ACHN (cell line): ENCODE measurements at regions not wholly inside any gene's neighbourhood (a gene's known extent, or its start where the extent isn't known, plus 50 kb on each side); places are given as distances from the start of the nearest gene placed in this dataset.

ENCODE experiments used
- DNase-seq: peaks from one replicate; pipeline ENCODE4 v3.0.0-alpha.2; 2015
- in situ Hi-C: cut with HindIII; loops from 2 replicates; pipeline ENCODE4 v1.10.0; 2017; ENCODE audit warnings: low sequenced_read_pairs, low pct_ligation_motif_present, low pct_unique_long_range_greater_than_20kb

DNA sequence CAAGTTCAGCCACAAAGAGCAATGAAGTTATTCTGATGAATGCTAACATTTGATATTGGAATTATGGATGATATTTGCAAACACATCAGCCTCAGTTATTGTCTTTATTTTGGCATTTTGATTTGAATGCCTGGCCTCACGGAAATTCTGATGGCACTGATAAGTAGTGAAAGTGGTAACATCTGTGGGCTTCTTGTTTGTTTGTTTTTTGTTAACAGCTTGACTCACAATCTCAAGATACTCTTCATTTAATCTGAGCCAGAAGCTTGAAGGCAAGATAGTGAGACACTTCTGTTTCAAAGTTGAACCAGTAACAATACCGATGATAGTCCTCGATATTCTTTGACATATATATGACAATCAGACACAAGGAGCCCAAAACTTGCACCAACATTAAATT lies 182.9 kb upstream of the NFIA start:
- in situ Hi-C loops = no loop called here

GRCh38 chr1:60898987-60899386 lies 183.4 kb upstream of the NFIA start:
- no peak for DNase-seq
- in situ Hi-C loops = no loop called here

More for the DNA sequence above, 182.9 kb upstream of the NFIA start:
- no peak for DNase-seq

DNA sequence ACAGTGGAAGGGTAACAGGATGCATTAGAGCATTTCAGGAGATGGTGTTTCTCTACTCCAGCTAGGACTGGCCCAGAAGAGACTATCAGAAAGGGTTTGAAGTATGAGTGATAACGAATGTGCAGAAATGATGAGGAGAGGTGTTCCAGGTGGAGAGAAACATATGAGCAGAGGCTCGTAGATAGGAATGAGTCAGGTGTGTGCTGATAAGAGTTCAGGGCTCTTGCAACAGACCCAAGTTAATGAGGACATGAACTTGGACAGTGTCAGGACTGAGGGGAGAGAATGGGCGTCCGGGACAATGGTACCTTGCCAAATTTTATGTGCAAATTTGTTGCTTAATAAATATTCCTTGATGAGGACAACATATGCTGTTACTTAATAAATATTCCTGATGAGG lies 183.9 kb upstream of the NFIA start:
- DNase-seq = no peak
- in situ Hi-C loops = no loop called here

DNA sequence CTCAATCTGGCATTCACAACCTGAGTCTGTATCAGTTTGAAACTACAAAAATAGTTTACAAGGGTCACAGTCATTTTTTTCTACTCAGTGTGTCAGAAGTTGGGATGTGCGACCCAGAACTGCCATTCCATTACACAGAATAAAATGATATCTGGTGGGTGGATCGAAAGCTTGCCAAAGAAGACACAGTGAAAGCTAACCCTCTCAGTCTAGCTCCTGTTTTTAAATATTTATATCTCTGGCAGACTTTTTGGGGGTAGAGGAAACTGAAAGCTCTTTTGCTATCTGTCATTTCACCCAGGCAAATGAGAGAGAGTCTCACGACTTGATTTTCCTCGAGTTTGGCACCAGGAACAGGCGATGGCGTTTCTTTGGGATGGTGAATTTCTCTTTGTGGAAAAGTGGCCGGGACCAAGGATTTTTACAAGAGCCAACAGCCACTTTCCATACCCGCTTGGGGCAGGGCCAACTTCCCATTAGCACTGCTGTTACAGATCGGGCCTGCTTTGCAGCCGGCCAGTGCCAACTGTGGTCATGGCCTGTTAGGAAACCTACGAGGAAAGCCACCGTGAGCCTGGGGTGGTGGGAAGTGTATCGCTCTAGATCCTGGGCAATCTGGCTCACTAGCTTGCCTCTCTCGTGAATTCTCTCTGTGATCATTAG lies 185.5 kb upstream of the NFIA start:
- in situ Hi-C loops = no loop called here
- DNase-seq = no peak

DNA sequence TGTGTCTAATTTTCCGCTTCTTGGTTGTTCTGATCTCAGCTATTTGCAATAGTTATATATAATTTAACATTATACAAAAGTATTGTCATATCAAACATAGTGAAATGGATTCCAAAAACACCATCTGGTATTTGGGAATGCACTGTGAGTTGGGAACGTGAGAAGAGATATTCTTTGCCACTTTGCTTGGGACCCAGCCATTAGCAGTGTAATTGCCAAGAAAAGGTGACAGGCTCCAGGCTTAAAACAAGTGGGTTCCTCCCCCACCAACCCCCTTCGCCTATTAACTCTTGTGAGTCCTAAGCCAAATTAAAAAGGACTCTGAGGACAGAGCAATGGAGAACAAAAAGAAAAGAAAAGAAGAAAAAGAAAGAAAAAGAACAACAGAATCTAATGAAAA lies 186.7 kb upstream of the NFIA start:
- in situ Hi-C loops = no loop called here
- DNase-seq = no peak

DNA sequence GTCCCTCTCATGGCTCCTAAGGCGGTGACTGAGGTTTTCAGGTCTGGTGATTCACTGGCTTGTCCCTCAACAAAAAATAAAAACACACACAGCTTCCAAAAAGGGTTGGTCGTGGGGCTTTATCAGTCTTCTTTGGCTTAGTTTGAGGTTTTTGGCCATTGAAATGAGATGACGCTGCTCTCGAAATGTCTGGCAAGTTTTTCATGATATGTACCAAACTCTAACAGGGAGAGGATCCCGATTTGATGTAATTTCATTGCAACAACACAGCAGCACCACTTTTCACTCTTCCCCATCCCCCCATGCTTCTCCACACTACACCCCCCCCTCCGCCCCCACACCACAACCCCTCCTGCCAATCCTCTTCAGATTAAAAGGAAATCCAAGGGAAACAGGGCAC lies 187.1 kb upstream of the NFIA start:
- in situ Hi-C loops = no loop called here
- no peak for DNase-seq

DNA sequence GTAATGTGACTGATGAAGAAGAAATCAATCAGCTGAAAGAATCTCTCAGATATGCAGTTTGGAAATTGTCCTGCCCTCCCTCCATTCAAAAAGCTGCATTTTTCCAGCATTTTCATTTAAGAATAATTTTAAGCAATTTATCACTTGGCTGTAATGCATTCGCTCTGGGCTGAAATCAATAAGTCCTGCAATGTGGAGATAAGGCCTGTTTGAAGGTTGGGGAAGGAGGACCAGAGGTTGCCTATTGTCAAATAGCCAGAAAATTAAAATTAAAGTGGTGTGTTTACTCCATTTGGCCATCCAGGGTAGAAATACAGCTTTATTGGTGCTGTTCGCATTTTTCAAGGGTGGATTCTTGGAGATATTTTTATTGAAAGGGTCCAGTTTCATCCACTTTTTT lies 187.6 kb upstream of the NFIA start:
- no peak for DNase-seq
- in situ Hi-C loops = no loop called here

- DNase-seq = no peak
These were observed 188.2 kb upstream of the NFIA start for GRCh38 chr1:60894130-60894529.

GRCh38 chr1:60893136-60893930 lies 189.0 kb upstream of the NFIA start:
- in situ Hi-C loops = no loop called here
- no peak for DNase-seq

More at GRCh38 chr1:60894130-60894529, 188.2 kb upstream of the NFIA start:
- in situ Hi-C loops = no loop called here

- in situ Hi-C loops = no loop called here
- no peak for DNase-seq
These were observed 190.6 kb upstream of the NFIA start for GRCh38 chr1:60891765-60892164.

GRCh38 chr1:60891281-60891680 lies 191.1 kb upstream of the NFIA start:
- in situ Hi-C loops = no loop called here
- no peak for DNase-seq

- no peak for DNase-seq
- in situ Hi-C loops = no loop called here
These were observed 191.7 kb upstream of the NFIA start for GRCh38 chr1:60890664-60891063.

- in situ Hi-C loops = no loop called here
These were observed 192.7 kb upstream of the NFIA start for GRCh38 chr1:60889709-60890108.

DNA sequence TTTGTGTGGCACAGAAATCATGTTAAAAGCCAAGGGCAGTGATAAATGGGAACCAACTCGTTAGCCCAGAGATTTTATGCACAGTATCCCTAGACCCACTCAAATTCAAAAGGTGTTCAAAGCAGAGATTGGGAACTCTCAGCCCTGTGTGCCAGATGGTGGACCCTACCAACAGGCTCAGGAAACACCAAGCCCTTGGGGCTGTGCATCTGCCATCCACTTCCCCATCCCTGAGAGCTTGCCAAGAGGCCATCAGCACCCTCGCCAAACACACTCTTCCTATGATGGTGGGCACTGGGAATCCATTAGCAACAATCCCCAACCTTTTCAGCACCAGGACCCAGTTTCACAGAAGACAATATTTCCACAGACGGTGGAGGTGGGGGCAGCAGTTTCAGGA lies 194.2 kb upstream of the NFIA start:
- in situ Hi-C loops = no loop called here

More at GRCh38 chr1:60889709-60890108, 192.7 kb upstream of the NFIA start:
- DNase-seq = no peak

DNA sequence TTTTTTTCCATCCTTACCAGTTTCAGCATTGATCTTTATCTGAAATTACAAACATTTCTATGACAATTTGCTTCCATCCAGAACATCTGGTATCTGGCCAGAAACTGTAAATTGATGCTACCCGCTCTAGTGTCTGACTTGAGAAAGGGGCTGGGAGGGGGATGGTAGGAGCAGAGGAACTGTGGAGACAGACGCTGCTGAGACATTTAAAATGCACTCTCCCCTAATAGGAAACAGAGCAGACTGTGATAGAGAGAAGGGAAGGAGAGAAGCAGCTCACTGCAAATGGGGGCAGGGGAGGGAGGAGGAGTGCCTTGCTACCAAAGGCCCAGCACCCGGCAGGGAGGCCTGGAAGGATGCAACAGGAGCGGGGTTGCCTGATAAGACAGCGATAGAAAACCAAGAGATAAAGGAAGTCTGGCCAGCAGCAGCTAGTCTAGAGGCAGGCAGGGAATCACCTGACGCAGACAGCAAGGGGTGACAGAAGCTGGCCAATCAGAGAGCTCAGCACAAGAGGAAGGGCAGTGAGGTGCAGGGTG lies 195.5 kb upstream of the NFIA start:
- in situ Hi-C loops = no loop called here
- no peak for DNase-seq

More for the DNA sequence above, 194.2 kb upstream of the NFIA start:
- DNase-seq = no peak

GRCh38 chr1:60886090-60886489 lies 196.3 kb upstream of the NFIA start:
- in situ Hi-C loops = no loop called here
- no peak for DNase-seq

GRCh38 chr1:60880202-60880601 lies 202.2 kb upstream of the NFIA start:
- no peak for DNase-seq
- in situ Hi-C loops = no loop called here

DNA sequence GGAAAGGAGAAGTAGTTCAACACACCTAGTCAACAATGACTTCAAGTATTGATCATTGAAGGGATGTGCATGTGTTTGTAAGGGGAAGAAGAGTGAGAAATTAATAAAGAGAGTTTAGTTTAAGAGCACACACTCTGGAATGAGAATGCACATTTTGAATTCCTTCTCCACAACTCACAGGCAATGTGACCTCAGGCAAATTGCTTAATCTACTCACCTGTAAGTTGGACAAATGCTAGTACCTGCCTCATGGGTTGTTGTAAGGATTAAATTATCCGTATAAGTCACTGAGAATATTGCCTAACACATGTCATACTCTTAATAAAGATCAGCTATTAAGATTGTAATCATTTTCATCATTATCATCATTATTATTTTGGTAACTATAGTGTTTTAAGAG lies 204.0 kb upstream of the NFIA start:
- DNase-seq = no peak
- in situ Hi-C loops = no loop called here

DNA sequence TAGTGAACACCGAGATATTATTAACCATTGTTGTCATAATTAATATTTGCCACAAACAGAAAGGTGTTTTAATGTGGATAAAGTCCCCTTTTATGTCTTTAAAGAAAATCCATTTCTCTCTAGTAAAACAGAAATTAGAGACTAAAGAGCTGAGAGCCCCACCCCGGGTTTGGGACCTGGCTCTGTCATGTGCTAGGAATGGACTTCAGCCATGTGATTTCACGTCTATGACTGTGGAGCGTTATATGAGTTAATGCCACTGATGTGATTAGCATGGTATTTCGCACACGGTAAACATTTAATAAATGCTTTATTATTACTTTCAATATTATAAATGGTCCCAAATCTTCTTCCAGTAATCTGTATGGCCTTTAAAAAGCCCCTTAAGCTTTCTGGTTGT lies 205.0 kb upstream of the NFIA start:
- in situ Hi-C loops = no loop called here
- DNase-seq = no peak

GRCh38 chr1:60876952-60877351 lies 205.4 kb upstream of the NFIA start:
- DNase-seq = no peak

More at GRCh38 chr1:60876952-60877351, 205.4 kb upstream of the NFIA start:
- in situ Hi-C loops = no loop called here
